Dermis microvascular lymphatic vessel endothelial cell (primary cell): ENCODE measurements at regions not wholly inside any gene's neighbourhood (a gene's known extent, or its start where the extent isn't known, plus 50 kb on each side); places are given as distances from the start of the nearest gene placed in this dataset.

Source experiments
- DNase-seq, 2 donors: peaks; one replicate each; pipeline versions ENCODE4 v3.0.0 to v3.0.0-alpha.2; 2010; ENCODE audit warnings: low read depth in 2 of 2

- no peak for DNase-seq
Measured at GRCh38 chr3:127483902-127484591, 106.5 kb downstream of the TPRA1 start.

GRCh38 chr3:127483005-127483641 is 107.4 kb downstream of the TPRA1 start:
- no peak for DNase-seq

- DNase-seq: no peak
Measured at GRCh38 chr3:127482216-127483004, 108.1 kb downstream of the TPRA1 start.

- no peak for DNase-seq
Measured at GRCh38 chr3:127480196-127480954, 110.2 kb downstream of the TPRA1 start.

- no peak for DNase-seq
Measured at GRCh38 chr3:127479449-127479848, 111.1 kb downstream of the TPRA1 start.

- no peak for DNase-seq
Measured at GRCh38 chr3:127478922-127479321, 111.6 kb downstream of the TPRA1 start.

- no peak for DNase-seq
Measured at GRCh38 chr3:127477396-127477795, 113.1 kb downstream of the TPRA1 start.

GRCh38 chr3:127476936-127477335 is 113.6 kb downstream of the TPRA1 start:
- DNase-seq: no peak

- no peak for DNase-seq
Measured at GRCh38 chr3:127475975-127476705, 114.4 kb downstream of the TPRA1 start.

- DNase-seq: no peak
Measured at GRCh38 chr3:127475391-127475790, 115.1 kb downstream of the TPRA1 start.

- no peak for DNase-seq
Measured at GRCh38 chr3:127473244-127474024, 117.1 kb downstream of the TPRA1 start.

- DNase-seq: no peak
Measured at GRCh38 chr3:127472506-127472905, 118.0 kb downstream of the TPRA1 start.

GRCh38 chr3:127471142-127471541 is 119.4 kb downstream of the TPRA1 start:
- no peak for DNase-seq

GRCh38 chr3:127469760-127470159 is 120.8 kb downstream of the TPRA1 start:
- no peak for DNase-seq

GRCh38 chr3:127467391-127467790 is 123.1 kb downstream of the TPRA1 start:
- DNase-seq: no peak

GRCh38 chr3:127464642-127465041 is 125.9 kb downstream of the TPRA1 start:
- DNase-seq: no peak

- no peak for DNase-seq
Measured at GRCh38 chr3:127462111-127462655, 128.3 kb downstream of the TPRA1 start.

- DNase-seq: no peak
Measured at GRCh38 chr3:127461286-127461910, 129.1 kb downstream of the TPRA1 start.

- no peak for DNase-seq
Measured at GRCh38 chr3:127459891-127460290, 130.6 kb downstream of the TPRA1 start.
